ENCODE measurements at regions not wholly inside any gene's neighbourhood (a gene's known extent, or its start where the extent isn't known, plus 50 kb on each side); places are given as distances from the start of the nearest gene placed in this dataset.

DNA sequence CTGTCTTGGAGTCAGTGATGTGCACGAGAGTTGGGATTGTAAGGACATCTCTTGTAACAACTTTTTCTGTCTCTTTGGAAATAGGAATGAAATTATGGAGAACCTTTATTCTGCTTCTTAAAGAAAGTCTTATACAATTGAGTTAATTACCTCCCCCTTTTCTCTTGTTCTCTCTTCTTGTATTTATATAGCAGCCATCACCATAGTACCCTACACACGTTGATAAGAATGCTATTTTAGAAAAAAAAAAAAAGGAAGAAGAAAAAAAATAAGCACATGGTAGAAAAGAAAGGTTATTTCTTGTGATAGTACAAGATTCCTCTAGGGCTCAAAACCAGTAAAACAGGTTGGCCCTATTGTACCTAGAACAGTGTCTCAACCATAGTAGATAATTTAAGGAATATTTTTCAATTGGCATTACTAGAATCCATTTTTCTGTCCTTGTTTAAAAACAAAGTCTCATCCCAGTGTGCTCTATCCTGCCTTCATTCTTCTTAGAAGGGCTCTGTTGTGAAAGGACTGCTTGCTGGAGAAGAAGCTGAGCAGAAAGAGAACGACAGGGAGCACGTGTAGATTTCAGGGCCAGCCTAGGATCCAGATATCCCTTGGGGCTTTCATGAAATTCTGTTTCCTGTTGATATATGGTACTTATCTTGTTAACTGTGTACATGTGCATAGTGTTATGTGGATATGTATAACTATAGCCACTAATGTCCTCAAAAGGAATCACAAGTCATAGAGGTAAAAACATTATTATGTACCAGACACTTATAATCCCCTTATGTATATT, 392.3 kb upstream of the MEF2C start:
- ChIA-PET CTCF (no interaction called here), POLR2A (no interaction called here)
- Histone ChIP-seq H3K4me3 (ENCODE audit: low read depth, low read length) (no peak overlapping the region), H3K36me3 (ENCODE audit: control insufficient read depth, insufficient read depth, low read length) (no peaks in the 10 kb centered on the region), H3K27me3 (ENCODE audit: control insufficient read depth, insufficient read depth, low read length) (no peaks in the 10 kb centered on the region)
- TF ChIP-seq, protein P1, sequence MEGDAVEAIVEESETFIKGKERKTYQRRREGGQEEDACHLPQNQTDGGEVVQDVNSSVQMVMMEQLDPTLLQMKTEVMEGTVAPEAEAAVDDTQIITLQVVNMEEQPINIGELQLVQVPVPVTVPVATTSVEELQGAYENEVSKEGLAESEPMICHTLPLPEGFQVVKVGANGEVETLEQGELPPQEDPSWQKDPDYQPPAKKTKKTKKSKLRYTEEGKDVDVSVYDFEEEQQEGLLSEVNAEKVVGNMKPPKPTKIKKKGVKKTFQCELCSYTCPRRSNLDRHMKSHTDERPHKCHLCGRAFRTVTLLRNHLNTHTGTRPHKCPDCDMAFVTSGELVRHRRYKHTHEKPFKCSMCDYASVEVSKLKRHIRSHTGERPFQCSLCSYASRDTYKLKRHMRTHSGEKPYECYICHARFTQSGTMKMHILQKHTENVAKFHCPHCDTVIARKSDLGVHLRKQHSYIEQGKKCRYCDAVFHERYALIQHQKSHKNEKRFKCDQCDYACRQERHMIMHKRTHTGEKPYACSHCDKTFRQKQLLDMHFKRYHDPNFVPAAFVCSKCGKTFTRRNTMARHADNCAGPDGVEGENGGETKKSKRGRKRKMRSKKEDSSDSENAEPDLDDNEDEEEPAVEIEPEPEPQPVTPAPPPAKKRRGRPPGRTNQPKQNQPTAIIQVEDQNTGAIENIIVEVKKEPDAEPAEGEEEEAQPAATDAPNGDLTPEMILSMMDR (IDR thresholded peaks at IDR 0.05; ENCODE audit: insufficient read depth, low read depth, low read length) = no peak
- DNase-seq (ENCODE audit: low read depth) = no peak

GRCh38 chr5:89273289-89273688, 390.3 kb upstream of the MEF2C start:
- Histone ChIP-seq H3K27me3 (ENCODE audit: control insufficient read depth, insufficient read depth, low read length) (no peaks in the 10 kb centered on the region), H3K4me3 (ENCODE audit: low read depth, low read length) (no peak overlapping the region), H3K36me3 (ENCODE audit: control insufficient read depth, insufficient read depth, low read length) (no peaks in the 10 kb centered on the region)
- ChIA-PET CTCF (no interaction called here), POLR2A (no interaction called here)
- DNase-seq (ENCODE audit: low read depth) = no peak
- TF ChIP-seq, protein P1 (IDR thresholded peaks at IDR 0.05; ENCODE audit: insufficient read depth, low read depth, low read length) = no peak

GRCh38 chr5:89270901-89271300, 387.9 kb upstream of the MEF2C start:
- Histone ChIP-seq H3K36me3 (ENCODE audit: control insufficient read depth, insufficient read depth, low read length) (no peaks in the 10 kb centered on the region), H3K27me3 (ENCODE audit: control insufficient read depth, insufficient read depth, low read length) (no peaks in the 10 kb centered on the region), H3K4me3 (ENCODE audit: low read depth, low read length) (no peak overlapping the region)
- TF ChIP-seq, protein P1 (IDR thresholded peaks at IDR 0.05; ENCODE audit: insufficient read depth, low read depth, low read length) = no peak
- DNase-seq (ENCODE audit: low read depth) = no peak
- ChIA-PET POLR2A (no interaction called here), CTCF (interaction anchor here (0.7 kb wide), 1 partner anchor 454 kb away, joined by 4 read pairs; no protein-coding TSS in a partner anchor)

DNA sequence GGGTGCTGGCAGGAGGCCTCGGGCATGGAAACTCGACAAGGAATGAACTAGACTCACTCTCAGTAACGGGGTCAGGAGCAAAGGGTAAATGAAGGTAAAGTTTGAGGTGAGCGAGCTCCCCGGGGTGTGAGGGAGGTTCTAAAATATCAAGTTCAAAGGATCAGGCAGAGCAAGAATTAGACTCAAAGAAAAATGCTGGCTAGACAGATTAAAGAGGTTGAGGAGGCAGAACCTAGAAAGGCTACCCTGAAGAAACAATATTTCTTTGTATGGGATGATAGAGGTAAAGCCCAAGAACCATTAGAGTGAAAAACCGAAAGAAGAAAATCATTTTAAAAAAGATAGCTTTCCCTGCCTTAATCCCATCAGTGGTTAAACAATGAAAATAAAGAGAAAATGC, 386.7 kb upstream of the MEF2C start:
- CTCF ChIA-PET = no interaction called here
- POLR2A ChIA-PET = no interaction called here
- Histone ChIP-seq H3K27me3 (ENCODE audit: control insufficient read depth, insufficient read depth, low read length) (no peaks in the 10 kb centered on the region), H3K4me3 (ENCODE audit: low read depth, low read length) (no peak overlapping the region), H3K36me3 (ENCODE audit: control insufficient read depth, insufficient read depth, low read length) (no peaks in the 10 kb centered on the region)
- no peak for DNase-seq (ENCODE audit: low read depth)
- TF ChIP-seq, protein P1 (IDR thresholded peaks at IDR 0.05; ENCODE audit: insufficient read depth, low read depth, low read length) = no peak

GRCh38 chr5:89268460-89268859, 385.5 kb upstream of the MEF2C start:
- DNase-seq (ENCODE audit: low read depth) = no peak
- CTCF ChIA-PET = no interaction called here
- TF ChIP-seq, protein P1 (IDR thresholded peaks at IDR 0.05; ENCODE audit: insufficient read depth, low read depth, low read length) = no peak
- Histone ChIP-seq H3K36me3 (ENCODE audit: control insufficient read depth, insufficient read depth, low read length) (no peaks in the 10 kb centered on the region), H3K27me3 (ENCODE audit: control insufficient read depth, insufficient read depth, low read length) (no peaks in the 10 kb centered on the region), H3K4me3 (ENCODE audit: low read depth, low read length) (no peak overlapping the region)
- POLR2A ChIA-PET = no interaction called here

Measured in BJ (cell line).